GM12878 (cell line): ENCODE measurements at regions not wholly inside any gene's neighbourhood (a gene's known extent, or its start where the extent isn't known, plus 50 kb on each side); places are given as distances from the start of the nearest gene placed in this dataset.
"Not testable (repeated sequence)": the region's sequence is repeated elsewhere in the genome, so short reads cannot be mapped to it uniquely, and the experiment has no call there.

Experiments
- ATAC-seq: fragments of 200-7000 bp; cut with Tn5 transposase; 3 replicates; pipeline ENCODE4 v1.9.1; 2020; ENCODE audit warnings: mild to moderate bottlenecking, moderate library complexity
- BruUV-seq: library from RNA; stranded (reverse); fragments of 400-500 nt; replicated peaks from 2 replicates; lab custom pipeline; 2021; lab: Mats Ljungman, UMichigan
- CTCF ChIA-PET: fragments of 300-600 bp; sonication (Branson Sonifier 250); formaldehyde crosslinking; extraction: SDS; loops from one replicate; lab custom pipeline; 2021; ENCODE audit warnings: inconsistent platforms; lab: Yijun Ruan, JAX
- POLR2A ChIA-PET: fragments of 350-600 bp; formaldehyde crosslinking; extraction: SDS; loops from one replicate; lab custom pipeline; 2021; ENCODE audit warnings: inconsistent platforms; lab: Charles Lee
- RAD21 ChIA-PET: fragments of 300-600 bp; sonication (Branson Sonifier 250); formaldehyde crosslinking; loops from one replicate; lab custom pipeline; 2023; ENCODE audit warnings: antibody characterized with exemption; ENCODE audit not compliant: unreplicated experiment; lab: Charles Lee
- SMC1A ChIA-PET: fragments of 300-600 bp; sonication (Branson Sonifier 250); formaldehyde crosslinking; loops from one replicate; lab custom pipeline; 2023; ENCODE audit not compliant: unreplicated experiment, uncharacterized antibody; lab: Charles Lee
- DNase-seq: peaks from one replicate; pipeline ENCODE4 v3.0.0-alpha.2; 2011; ENCODE audit warnings: low read depth, low spot score
- FAIRE-seq: peaks from 3 replicates; lab custom pipeline; 2011; peaks lifted over from hg19 to GRCh38; lab: Jason Lieb, UNC
- H2AFZ ChIP-seq: 2 replicates; pipeline ENCODE4 v1.6.0; 2011; ENCODE audit warnings: low read depth, low read length, control low read depth; ENCODE audit not compliant: control insufficient read depth
- H3K27ac ChIP-seq: 2 replicates; pipeline ENCODE4 v1.5.1; 2011; ENCODE audit warnings: control low read depth; ENCODE audit not compliant: control insufficient read depth, insufficient read depth
- H3K27me3 ChIP-seq, 2 experiments: replicated peaks in 1 of 2; 2 replicates each; pipeline versions ENCODE4 v1.6.0 to v1.6.1; 2011; ENCODE audit warnings: low read length in 1 of 2; ENCODE audit not compliant: control insufficient read depth in 2 of 2, insufficient read depth in 2 of 2
- H3K36me3 ChIP-seq, 2 experiments: 2 replicates each; pipeline ENCODE4 v1.5.1; 2011; ENCODE audit warnings: low read length in 1 of 2; ENCODE audit not compliant: control insufficient read depth in 2 of 2, insufficient read depth in 2 of 2
- H3K4me1 ChIP-seq: 2 replicates; pipeline ENCODE4 v1.6.1; 2011; ENCODE audit warnings: mild to moderate bottlenecking, low read length, moderate library complexity, mixed read lengths; ENCODE audit not compliant: control insufficient read depth, insufficient read depth
- H3K4me2 ChIP-seq: 2 replicates; pipeline ENCODE4 v1.6.0; 2011; ENCODE audit warnings: control low read depth; ENCODE audit not compliant: control insufficient read depth, insufficient read depth
- H3K4me3 ChIP-seq: fragments of 200-600 bp; sonication (generic); 2 replicates; pipeline ENCODE4 v1.5.1; 2016
- H3K79me2 ChIP-seq: 2 replicates; pipeline ENCODE4 v1.6.0; 2011; ENCODE audit warnings: low read length; ENCODE audit not compliant: control insufficient read depth, insufficient read depth
- H3K9ac ChIP-seq: 2 replicates; pipeline ENCODE4 v1.8.0; 2011; ENCODE audit warnings: low read length, control low read depth, mixed read lengths; ENCODE audit not compliant: control insufficient read depth, insufficient read depth
- H3K9me3 ChIP-seq: replicated peaks from 3 replicates; pipeline ENCODE4 v1.5.1; 2011; ENCODE audit warnings: mild to moderate bottlenecking, low read length; ENCODE audit not compliant: control insufficient read depth, insufficient read depth
- H4K20me1 ChIP-seq: 2 replicates; pipeline ENCODE4 v1.6.0; 2011; ENCODE audit not compliant: control insufficient read depth, insufficient read depth
- WGBS: methylation state at CpG from one replicate; pipeline ENCODE4 v1.1.6; 2016; ENCODE audit warnings: low lambda C conversion rate; ENCODE audit not compliant: insufficient replicate concordance, insufficient coverage; ENCODE audit errors: missing lambda C conversion rate; 5-methylcytosine and 5-hydroxymethylcytosine counted together
- in situ Hi-C: fragments of 300-500 bp; cut with MboI; formaldehyde crosslinking; loops from 9 replicates; pipeline ENCODE4 v1.14.3; 2018; ENCODE audit warnings: mixed read lengths
- intact Hi-C: fragments of 100-400 bp; cut with micrococcal nuclease; formaldehyde crosslinking; loops from one replicate; pipeline ENCODE4 v1.14.2; 2022; ENCODE audit not compliant: unreplicated experiment

GRCh38 chr14:105892453-105893441 lies 366.4 kb downstream of the TMEM121 start:
- H3K4me1 ChIP-seq, POLR2A ChIA-PET, H3K9me3 ChIP-seq, H3K27ac ChIP-seq, intact Hi-C loops, CTCF ChIA-PET, in situ Hi-C loops, H3K27me3 ChIP-seq, RAD21 ChIA-PET, H4K20me1 ChIP-seq, H3K9ac ChIP-seq, FAIRE-seq, DNase-seq, H3K79me2 ChIP-seq, ATAC-seq, SMC1A ChIA-PET, H3K4me3 ChIP-seq, BruUV-seq, H2AFZ ChIP-seq, H3K36me3 ChIP-seq, H3K4me2 ChIP-seq: not testable (repeated sequence)
- no CpG with 5 or more reads among the region's 27 CpGs for WGBS

- CTCF ChIA-PET, result not testable (repeated sequence)
These were observed 367.3 kb downstream of the TMEM121 start for GRCh38 chr14:105893686-105894085.

More at GRCh38 chr14:105893686-105894085, 367.3 kb downstream of the TMEM121 start:
- H3K27me3 ChIP-seq, in situ Hi-C loops, H3K4me2 ChIP-seq, H3K27ac ChIP-seq, H3K4me3 ChIP-seq, H3K79me2 ChIP-seq, intact Hi-C loops, H2AFZ ChIP-seq, DNase-seq, SMC1A ChIA-PET, H4K20me1 ChIP-seq, ATAC-seq, RAD21 ChIA-PET, FAIRE-seq, POLR2A ChIA-PET, H3K4me1 ChIP-seq, H3K9me3 ChIP-seq, BruUV-seq, H3K36me3 ChIP-seq, H3K9ac ChIP-seq: not testable (repeated sequence)
- WGBS, result no CpG with 5 or more reads among the region's 12 CpGs
